SK-N-MC (cell line): ENCODE measurements at regions not wholly inside any gene's neighbourhood (a gene's known extent, or its start where the extent isn't known, plus 50 kb on each side); places are given as distances from the start of the nearest gene placed in this dataset.
"Not testable (repeated sequence)": the region's sequence is repeated elsewhere in the genome, so short reads cannot be mapped to it uniquely, and the experiment has no call there.

ENCODE experiments used
- DNase-seq: peaks from one replicate; pipeline ENCODE4 v3.0.0-alpha.2; 2011; ENCODE audit warnings: low read depth, low spot score
- H3K27ac ChIP-seq: fragments of 200-600 bp; sonication (generic); 2 replicates; pipeline ENCODE4 v1.5.1; 2016; ENCODE audit warnings: mixed run types
- H3K36me3 ChIP-seq: fragments of 200-600 bp; sonication (generic); 2 replicates; pipeline ENCODE4 v1.6.1; 2017; ENCODE audit warnings: antibody characterized with exemption, low read length, mixed read lengths; ENCODE audit not compliant: insufficient read depth
- H3K4me3 ChIP-seq: fragments of 200-600 bp; sonication (generic); 2 replicates; pipeline ENCODE4 v1.5.1; 2016
- H3K9ac ChIP-seq: fragments of 200-600 bp; sonication (generic); 2 replicates; pipeline ENCODE4 v1.8.0; 2017; ENCODE audit warnings: mixed run types, mixed read lengths; ENCODE audit not compliant: insufficient read length
- H3K9me3 ChIP-seq: fragments of 200-600 bp; sonication (generic); 2 replicates; pipeline ENCODE4 v1.6.1; 2017; ENCODE audit warnings: low read depth, mild to moderate bottlenecking, antibody characterized with exemption, low read length, moderate library complexity, mixed read lengths
- EZH2 ChIP-seq: fragments of 200-600 bp; sonication (generic); IDR thresholded peaks from one replicate; pipeline ENCODE4 v1.6.1; 2017; ENCODE audit warnings: antibody characterized with exemption
- FOXP2 ChIP-seq: optimal IDR thresholded peaks from 2 replicates; pipeline ENCODE3; 2011; ENCODE audit warnings: mild to moderate bottlenecking, moderate library complexity; ENCODE audit not compliant: insufficient read depth; ENCODE audit errors: extremely low read length, control extremely low read depth
- POLR2AphosphoS5 ChIP-seq: IDR thresholded peaks from 2 replicates; pipeline ENCODE4 v1.6.1; 2012; ENCODE audit warnings: mild to moderate bottlenecking, low read depth, low read length, borderline replicate concordance

- Histone ChIP-seq H3K27ac (no peak overlapping the region), H3K9me3 (no peaks in the 10 kb centered on the region)
- no peak for DNase-seq
Measured at GRCh38 chr21:22189278-22189677, 1191.1 kb downstream of the NCAM2 start.

GRCh38 chr21:22191581-22191980 is 1193.4 kb downstream of the NCAM2 start:
- no peak overlapping the region for H3K27ac ChIP-seq
- no peak for TF ChIP-seq FOXP2
- no peak for TF ChIP-seq EZH2
- no peak for TF ChIP-seq POLR2AphosphoS5
- H3K36me3 ChIP-seq: no peaks in the 10 kb centered on the region
- DNase-seq: no peak
- no peak overlapping the region for H3K4me3 ChIP-seq
- no peaks in the 10 kb centered on the region for H3K9me3 ChIP-seq
- H3K9ac ChIP-seq: no peak overlapping the region

More at GRCh38 chr21:22189278-22189677, 1191.1 kb downstream of the NCAM2 start:
- TF ChIP-seq FOXP2 (no peak), EZH2 (no peak), POLR2AphosphoS5 (no peak)
- no peak overlapping the region for H3K4me3 ChIP-seq
- H3K9ac ChIP-seq: no peak overlapping the region
- no peaks in the 10 kb centered on the region for H3K36me3 ChIP-seq

GRCh38 chr21:22192766-22193165 is 1194.6 kb downstream of the NCAM2 start:
- Histone ChIP-seq H3K4me3 (no peak overlapping the region), H3K27ac (no peak overlapping the region), H3K9me3 (no peaks in the 10 kb centered on the region), H3K9ac (no peak overlapping the region), H3K36me3 (no peaks in the 10 kb centered on the region)
- TF ChIP-seq EZH2: no peak
- no peak for TF ChIP-seq POLR2AphosphoS5
- no peak for TF ChIP-seq FOXP2
- DNase-seq: no peak

- H3K9ac ChIP-seq, H3K4me3 ChIP-seq, DNase-seq, H3K36me3 ChIP-seq, H3K27ac ChIP-seq, H3K9me3 ChIP-seq: not testable (repeated sequence)
Measured at GRCh38 chr21:22194986-22195385, 1196.8 kb downstream of the NCAM2 start.

- no peak for DNase-seq
- H3K4me3 ChIP-seq: no peak overlapping the region
- TF ChIP-seq EZH2 (no peak), POLR2AphosphoS5 (no peak), FOXP2 (no peak)
- no peak overlapping the region for H3K27ac ChIP-seq
- H3K9me3 ChIP-seq: no peaks in the 10 kb centered on the region
- no peak overlapping the region for H3K9ac ChIP-seq
- no peaks in the 10 kb centered on the region for H3K36me3 ChIP-seq
Measured at GRCh38 chr21:22200378-22201092, 1202.3 kb downstream of the NCAM2 start.

- Histone ChIP-seq H3K9ac (no peak overlapping the region), H3K27ac (no peak overlapping the region), H3K4me3 (no peak overlapping the region), H3K9me3 (no peaks in the 10 kb centered on the region), H3K36me3 (no peaks in the 10 kb centered on the region)
- TF ChIP-seq POLR2AphosphoS5: no peak
- no peak for TF ChIP-seq FOXP2
- TF ChIP-seq EZH2: no peak
- DNase-seq: no peak
Measured at GRCh38 chr21:22201126-22201525, 1202.9 kb downstream of the NCAM2 start.

GRCh38 chr21:22201669-22202068 is 1203.5 kb downstream of the NCAM2 start:
- H3K9me3 ChIP-seq: no peaks in the 10 kb centered on the region
- DNase-seq: no peak
- H3K9ac ChIP-seq: no peak overlapping the region
- no peak overlapping the region for H3K27ac ChIP-seq
- no peak overlapping the region for H3K4me3 ChIP-seq
- H3K36me3 ChIP-seq: no peaks in the 10 kb centered on the region
- TF ChIP-seq POLR2AphosphoS5: no peak
- TF ChIP-seq FOXP2: no peak
- TF ChIP-seq EZH2: no peak

- Histone ChIP-seq H3K36me3 (no peaks in the 10 kb centered on the region), H3K9ac (no peak overlapping the region), H3K9me3 (no peaks in the 10 kb centered on the region; the same call in 1 of the 2 replicates), H3K4me3 (no peak overlapping the region), H3K27ac (no peak overlapping the region)
- DNase-seq: no peak
- TF ChIP-seq FOXP2: no peak
- no peak for TF ChIP-seq EZH2
- no peak for TF ChIP-seq POLR2AphosphoS5
Measured at GRCh38 chr21:22209304-22209700, 1211.1 kb downstream of the NCAM2 start.

- Histone ChIP-seq H3K36me3 (no peaks in the 10 kb centered on the region), H3K9me3 (no peaks in the 10 kb centered on the region; the same call in 1 of the 2 replicates), H3K27ac (no peak overlapping the region), H3K4me3 (no peak overlapping the region), H3K9ac (no peak overlapping the region)
- TF ChIP-seq FOXP2 (no peak), POLR2AphosphoS5 (no peak), EZH2 (no peak)
- no peak for DNase-seq
Measured at GRCh38 chr21:22211943-22212342, 1213.7 kb downstream of the NCAM2 start.
